Right renal pelvis (tissue), 4 donors: ENCODE measurements at regions not wholly inside any gene's neighbourhood (a gene's known extent, or its start where the extent isn't known, plus 50 kb on each side); places are given as distances from the start of the nearest gene placed in this dataset.
A peak's percentile ranks its signal among the peaks of the same experiment; 100 is the strongest.

Experiments
- DNase-seq, 4 donors: peaks; one replicate each; pipeline ENCODE4 v3.0.0-alpha.2; 2013; ENCODE audit warnings: low read depth in 4 of 4, low spot score in 3 of 4, missing footprints in 1 of 4

DNA sequence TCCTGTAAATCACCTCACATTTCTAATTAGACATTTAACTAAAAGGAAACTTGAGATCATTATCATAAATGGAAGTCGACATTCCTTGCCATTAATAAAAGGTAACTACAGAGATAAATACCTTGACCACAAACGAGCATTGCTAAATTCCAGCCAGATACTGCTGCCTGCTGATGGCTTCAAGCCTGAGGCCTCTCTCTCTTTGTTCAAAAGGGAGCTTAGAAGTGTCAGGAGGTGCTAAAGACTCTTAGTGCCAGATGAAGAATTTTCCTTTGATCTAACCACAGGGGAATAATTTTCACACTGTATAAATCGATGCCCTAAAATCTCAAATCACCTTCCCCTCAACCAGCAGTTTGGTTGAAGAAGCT is 248.2 kb upstream of the PMEPA1 start:
- DNase-seq, result no peak

GRCh38 chr20:57957411-57958049 is 247.7 kb upstream of the PMEPA1 start:
- no peak for DNase-seq

GRCh38 chr20:57953638-57954037 is 243.8 kb upstream of the PMEPA1 start:
- no peak for DNase-seq

DNA sequence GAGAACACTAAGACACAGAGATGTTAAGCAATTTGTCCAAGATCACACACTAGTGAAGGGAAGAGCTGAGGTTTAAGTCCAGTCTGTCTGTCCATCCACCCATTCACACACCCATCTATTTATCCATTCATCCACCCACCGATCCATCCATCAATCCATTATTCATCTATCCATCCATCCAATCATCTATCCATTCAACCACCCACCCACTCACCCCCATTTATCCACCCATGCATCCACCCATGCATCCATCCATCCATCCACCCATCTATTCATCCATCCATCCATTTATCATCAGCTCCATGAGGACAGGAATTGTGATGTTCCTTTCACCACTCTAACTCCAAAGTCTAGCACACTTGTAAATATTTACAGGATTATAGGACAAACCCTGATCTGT is 242.3 kb upstream of the PMEPA1 start:
- no peak for DNase-seq

DNA sequence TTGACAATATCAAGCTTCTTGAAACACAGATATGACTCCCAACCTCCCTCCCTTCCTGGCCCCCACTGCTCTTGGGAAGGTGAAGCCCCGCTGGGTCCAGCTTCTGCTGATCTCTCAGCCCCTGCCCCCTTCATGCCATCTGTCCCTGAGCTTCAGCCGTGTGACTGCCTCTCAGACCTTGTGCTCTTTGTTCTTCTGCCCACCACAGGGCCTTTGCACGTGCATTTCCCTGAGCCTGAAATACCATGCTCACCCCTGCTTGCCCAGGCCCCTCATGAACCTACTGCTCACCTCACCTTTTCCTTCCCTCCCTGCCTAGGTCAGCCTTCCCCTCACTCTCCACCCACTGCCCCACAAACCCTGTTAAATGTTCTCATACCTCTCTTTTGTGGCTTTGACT is 241.7 kb upstream of the PMEPA1 start:
- DNase-seq, result no peak

DNA sequence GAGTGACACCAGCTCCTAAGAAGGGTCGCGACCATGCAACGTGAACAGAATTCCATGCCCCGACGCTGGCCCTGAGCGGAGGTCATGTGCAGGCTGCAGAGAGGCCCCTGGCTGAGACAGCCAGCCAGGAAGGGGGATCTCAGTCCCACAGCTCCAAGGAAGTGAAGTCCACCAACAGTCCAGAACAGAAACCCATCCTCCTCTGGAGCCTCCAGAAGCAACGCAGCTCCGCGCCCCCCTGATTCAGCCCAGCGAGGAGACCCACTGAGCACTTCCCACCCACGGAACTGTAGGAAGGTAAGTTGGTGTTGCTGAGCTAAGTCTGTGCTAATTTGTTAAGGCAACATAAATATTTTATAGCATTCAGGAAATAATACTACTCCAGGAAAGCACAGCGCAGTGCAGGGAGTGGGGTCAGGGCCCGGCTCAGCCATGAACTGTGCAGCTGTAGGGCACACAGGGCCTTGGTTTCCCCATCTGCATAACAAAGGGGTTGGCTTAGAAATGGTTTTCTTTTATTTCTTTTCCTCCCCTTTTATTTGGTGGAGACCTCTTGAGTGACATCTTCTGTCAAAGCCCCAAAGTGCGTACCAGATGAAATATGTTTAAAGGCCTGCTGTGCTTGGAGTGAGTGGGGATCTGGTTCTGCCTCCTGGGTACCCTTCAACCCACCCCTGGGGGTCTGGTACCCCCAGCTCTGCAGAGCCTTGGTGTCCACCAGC is 241.1 kb upstream of the PMEPA1 start:
- DNase-seq, result no peak

- no peak for DNase-seq
Measured at GRCh38 chr20:57948180-57948955, 238.6 kb upstream of the PMEPA1 start.

- peak in 1 of 4 donors; percentile 12 for DNase-seq
Measured at GRCh38 chr20:57947421-57948179, 237.8 kb upstream of the PMEPA1 start.

DNA sequence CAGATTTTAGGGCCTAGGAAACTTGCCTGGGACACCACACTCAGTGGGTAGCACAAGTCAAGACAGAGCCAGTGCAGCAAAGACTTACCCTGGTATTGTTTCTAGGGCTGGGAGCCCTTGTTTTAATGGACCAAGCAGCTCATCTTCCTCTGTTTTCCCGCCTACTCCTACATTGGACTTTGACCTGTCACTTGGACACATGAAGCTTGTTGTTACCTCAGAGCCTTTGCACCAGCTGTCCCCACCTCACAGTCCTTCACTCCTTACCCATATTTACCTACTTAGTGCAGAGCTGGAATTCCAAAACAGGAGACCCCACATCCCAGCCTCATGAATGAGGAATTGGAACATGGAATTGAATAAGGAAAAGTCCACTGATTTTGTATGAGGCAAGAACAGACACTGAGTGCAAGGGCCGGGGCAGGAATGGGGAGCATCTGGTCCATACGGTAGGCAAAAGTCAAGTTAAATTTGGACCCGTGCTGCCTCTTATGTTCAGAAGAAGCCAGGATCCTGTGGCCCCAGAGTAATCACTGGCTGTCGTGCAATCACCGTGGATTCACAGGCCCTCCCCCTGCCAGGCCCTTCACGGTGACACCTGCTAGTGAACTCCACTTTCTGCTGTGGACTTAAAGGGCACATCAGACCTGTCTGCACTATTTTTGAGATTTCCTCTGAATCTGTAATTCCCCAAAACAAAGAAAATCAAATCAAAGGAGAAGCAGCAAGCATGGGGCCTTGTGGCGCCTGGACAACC is 236.9 kb upstream of the PMEPA1 start:
- no peak for DNase-seq

DNA sequence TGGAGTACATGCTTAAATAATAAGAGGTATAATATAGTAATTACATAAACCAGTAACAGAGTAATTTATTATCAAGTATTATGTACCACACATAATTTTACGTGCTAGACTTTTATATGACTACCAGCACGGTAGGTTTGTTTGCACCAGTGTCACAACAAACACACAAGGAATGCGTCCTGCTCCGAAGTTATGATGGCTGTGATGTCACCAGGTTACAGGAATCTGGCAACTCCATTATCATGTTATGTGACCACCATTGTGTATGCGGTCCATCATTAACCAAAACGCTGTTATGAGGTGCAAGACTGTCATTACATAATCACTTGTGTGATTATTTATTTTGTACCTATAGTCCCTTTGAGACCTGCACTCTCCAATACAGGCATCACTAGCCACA is 235.2 kb upstream of the PMEPA1 start:
- no peak for DNase-seq

GRCh38 chr20:57943950-57944349 is 234.1 kb upstream of the PMEPA1 start:
- DNase-seq, result no peak

GRCh38 chr20:57943291-57943690 is 233.5 kb upstream of the PMEPA1 start:
- DNase-seq, result no peak

GRCh38 chr20:57941604-57942381 is 232.0 kb upstream of the PMEPA1 start:
- no peak for DNase-seq

GRCh38 chr20:57940868-57941522 is 231.2 kb upstream of the PMEPA1 start:
- DNase-seq, result no peak

GRCh38 chr20:57940376-57940775 is 230.6 kb upstream of the PMEPA1 start:
- DNase-seq, result no peak

GRCh38 chr20:57939499-57939898 is 229.7 kb upstream of the PMEPA1 start:
- DNase-seq, result no peak

DNA sequence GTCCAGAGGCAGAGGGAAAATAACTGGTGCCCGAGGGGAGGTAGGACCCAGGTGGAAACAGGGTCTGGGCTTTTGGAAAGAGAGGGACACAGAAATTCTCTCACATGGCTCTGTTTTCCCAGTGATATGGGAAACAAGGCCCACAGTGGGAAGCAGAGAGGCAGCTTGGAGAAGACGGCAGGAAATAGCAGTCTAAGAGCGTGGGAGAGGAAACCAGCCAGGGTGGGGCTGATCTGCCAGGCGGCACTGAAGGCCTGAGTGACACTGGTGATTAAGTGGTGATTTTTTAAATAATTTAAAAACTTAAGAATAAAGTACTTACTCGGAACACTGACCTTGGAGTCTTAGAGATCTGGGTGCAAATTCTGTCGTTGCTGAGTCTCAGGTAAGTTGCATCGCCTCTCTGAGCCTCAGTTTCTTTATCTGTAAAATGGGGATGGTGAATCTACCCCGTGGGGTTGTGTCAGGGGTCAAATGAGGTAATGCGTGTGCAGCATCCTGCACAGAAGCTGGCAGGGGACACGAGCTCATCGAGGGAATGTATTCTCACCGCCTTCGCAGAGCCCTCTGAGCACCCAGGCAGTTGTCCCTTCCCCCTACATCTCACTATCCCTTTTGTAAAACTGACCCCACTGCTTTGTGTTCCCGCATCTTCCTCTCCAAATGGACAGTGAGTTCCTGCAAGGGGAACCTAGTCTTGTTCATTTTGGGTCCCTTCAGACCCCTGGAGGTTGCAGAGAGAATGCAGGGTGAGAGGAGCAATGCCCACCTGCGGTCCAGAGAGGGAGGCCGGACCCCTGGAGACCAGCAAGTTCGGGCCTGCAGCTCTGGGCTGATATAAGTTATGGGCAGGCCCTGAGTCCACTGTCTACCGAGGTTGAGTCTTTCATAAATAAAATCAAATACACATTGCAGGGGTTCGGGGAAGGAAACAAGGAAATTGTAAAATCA is 228.6 kb upstream of the PMEPA1 start:
- DNase-seq, result no peak
